ENCODE measurements at regions not wholly inside any gene's neighbourhood (a gene's known extent, or its start where the extent isn't known, plus 50 kb on each side); places are given as distances from the start of the nearest gene placed in this dataset.

- DNase-seq (ENCODE audit: extremely low read depth, insufficient read length) = no peak
- no peaks in the 10 kb centered on the region for H3K36me3 ChIP-seq (ENCODE audit: control insufficient read depth, insufficient read depth, low read length)
- no peaks in the 10 kb centered on the region; the same call in 1 of the 2 replicates for H3K27me3 ChIP-seq (replicated peaks; ENCODE audit: control insufficient read depth, insufficient read depth, low read length)
- H3K4me3 ChIP-seq (replicated peaks; ENCODE audit: low read depth, low read length) = no peak overlapping the region
- no peak for TF ChIP-seq CTCF (IDR thresholded peaks at IDR 0.05; ENCODE audit: insufficient read depth, low read length, poor library complexity, severe bottlenecking)
Observed at GRCh38 chr15:35755237-35755802, 209.4 kb upstream of the DPH6 start.

- TF ChIP-seq CTCF (IDR thresholded peaks at IDR 0.05; ENCODE audit: insufficient read depth, low read length, poor library complexity, severe bottlenecking) = no peak
- no peak for DNase-seq (ENCODE audit: extremely low read depth, insufficient read length)
- H3K27me3 ChIP-seq (replicated peaks; ENCODE audit: control insufficient read depth, insufficient read depth, low read length) = no peaks in the 10 kb centered on the region; the same call in 1 of the 2 replicates
- H3K4me3 ChIP-seq (replicated peaks; ENCODE audit: low read depth, low read length) = no peak overlapping the region
- H3K36me3 ChIP-seq (ENCODE audit: control insufficient read depth, insufficient read depth, low read length) = no peaks in the 10 kb centered on the region
Observed at GRCh38 chr15:35756623-35757022, 210.7 kb upstream of the DPH6 start.

- no peak for TF ChIP-seq CTCF (IDR thresholded peaks at IDR 0.05; ENCODE audit: insufficient read depth, low read length, poor library complexity, severe bottlenecking)
Observed at GRCh38 chr15:35757361-35757760, 211.4 kb upstream of the DPH6 start.

GRCh38 chr15:35757765-35758164 is 211.8 kb upstream of the DPH6 start:
- no peak for TF ChIP-seq CTCF (IDR thresholded peaks at IDR 0.05; ENCODE audit: insufficient read depth, low read length, poor library complexity, severe bottlenecking)
- DNase-seq (ENCODE audit: extremely low read depth, insufficient read length) = no peak
- Histone ChIP-seq H3K27me3 (replicated peaks; ENCODE audit: control insufficient read depth, insufficient read depth, low read length) (no peaks in the 10 kb centered on the region), H3K4me3 (replicated peaks; ENCODE audit: low read depth, low read length) (no peak overlapping the region), H3K36me3 (ENCODE audit: control insufficient read depth, insufficient read depth, low read length) (no peaks in the 10 kb centered on the region)

More at GRCh38 chr15:35757361-35757760, 211.4 kb upstream of the DPH6 start:
- Histone ChIP-seq H3K4me3 (replicated peaks; ENCODE audit: low read depth, low read length) (no peak overlapping the region), H3K27me3 (replicated peaks; ENCODE audit: control insufficient read depth, insufficient read depth, low read length) (no peaks in the 10 kb centered on the region; the same call in 1 of the 2 replicates), H3K36me3 (ENCODE audit: control insufficient read depth, insufficient read depth, low read length) (no peaks in the 10 kb centered on the region)
- no peak for DNase-seq (ENCODE audit: extremely low read depth, insufficient read length)

- no peak overlapping the region for H3K4me3 ChIP-seq (replicated peaks; ENCODE audit: low read depth, low read length)
- no peak for DNase-seq (ENCODE audit: extremely low read depth, insufficient read length)
- no peaks in the 10 kb centered on the region for H3K36me3 ChIP-seq (ENCODE audit: control insufficient read depth, insufficient read depth, low read length)
- TF ChIP-seq CTCF (IDR thresholded peaks at IDR 0.05; ENCODE audit: insufficient read depth, low read length, poor library complexity, severe bottlenecking) = no peak
- no peaks in the 10 kb centered on the region for H3K27me3 ChIP-seq (replicated peaks; ENCODE audit: control insufficient read depth, insufficient read depth, low read length)
Observed at GRCh38 chr15:35764661-35765519, 218.9 kb upstream of the DPH6 start.
